Esophagus (tissue), 2 donors: ENCODE measurements at regions not wholly inside any gene's neighbourhood (a gene's known extent, or its start where the extent isn't known, plus 50 kb on each side); places are given as distances from the start of the nearest gene placed in this dataset.
"Not testable (repeated sequence)": the region's sequence is repeated elsewhere in the genome, so short reads cannot be mapped to it uniquely, and the experiment has no call there.

ENCODE experiments used
- H3K27ac ChIP-seq, 2 donors: one replicate each; pipeline ENCODE4 v1.5.1; 2013; ENCODE audit warnings: low read depth in 2 of 2, mild to moderate bottlenecking in 2 of 2, inconsistent platforms in 1 of 2, low read length in 1 of 2, moderate library complexity in 1 of 2
- H3K27me3 ChIP-seq, 2 donors: one replicate each; pipeline ENCODE4 v1.6.1; 2013; ENCODE audit warnings: low read length in 2 of 2, control low read depth in 1 of 2, mild to moderate bottlenecking in 1 of 2; ENCODE audit not compliant: insufficient read depth in 2 of 2, control insufficient read depth in 1 of 2
- H3K36me3 ChIP-seq, 2 donors: one replicate each; pipeline ENCODE4 v1.6.1; 2013; ENCODE audit warnings: low read length in 1 of 2; ENCODE audit not compliant: control insufficient read depth in 2 of 2, insufficient read depth in 2 of 2
- H3K4me1 ChIP-seq, 2 donors: one replicate each; pipeline ENCODE4 v1.6.1; 2013; ENCODE audit warnings: low read length in 1 of 2; ENCODE audit not compliant: control insufficient read depth in 2 of 2, insufficient read depth in 2 of 2
- H3K4me3 ChIP-seq, 2 donors: one replicate each; pipeline ENCODE4 v1.5.1; 2013; ENCODE audit warnings: low read length in 2 of 2, mild to moderate bottlenecking in 2 of 2, low read depth in 1 of 2, moderate library complexity in 1 of 2
- H3K9me3 ChIP-seq, 2 donors: one replicate each; pipeline ENCODE4 v1.6.1; 2013; ENCODE audit warnings: mild to moderate bottlenecking in 2 of 2, low read depth in 1 of 2, low read length in 1 of 2, moderate library complexity in 1 of 2; ENCODE audit not compliant: control insufficient read depth in 2 of 2, insufficient read depth in 1 of 2
- WGBS, 2 donors: extraction: QIAGEN DNeasy Blood & Tissue Kit; methylation state at CpG; one replicate each; pipeline ENCODE4 v1.1.7; 2013; 5-methylcytosine and 5-hydroxymethylcytosine counted together
- donor health status: healthy with polysubstance abuse.
- donor health status: Bipolar disorder and iron deficiency.

- H3K9me3 ChIP-seq, result no peaks in the 10 kb centered on the region
- WGBS, 2 donors, result 70 to 81% methylated on average over 6 of the region's 6 CpGs
Observed at GRCh38 chr3:72505539-72506405, 342.5 kb downstream of the SHQ1 start.

GRCh38 chr3:72497501-72497900, 350.7 kb downstream of the SHQ1 start:
- not testable (repeated sequence) for H3K27me3 ChIP-seq, H3K9me3 ChIP-seq, H3K4me1 ChIP-seq, H3K36me3 ChIP-seq, H3K27ac ChIP-seq, H3K4me3 ChIP-seq
- WGBS, 2 donors, result 84 to 86% methylated on average over 7 of the region's 7 CpGs

More at GRCh38 chr3:72505539-72506405, 342.5 kb downstream of the SHQ1 start:
- Histone ChIP-seq H3K4me3 (no peak overlapping the region), H3K27ac (no peak overlapping the region), H3K27me3 (no peaks in the 10 kb centered on the region), H3K36me3 (no peaks in the 10 kb centered on the region), H3K4me1 (no peaks in the 10 kb centered on the region)

GRCh38 chr3:72496051-72496670, 352.1 kb downstream of the SHQ1 start:
- Histone ChIP-seq H3K4me3 (no peak overlapping the region), H3K27me3 (no peaks in the 10 kb centered on the region), H3K9me3 (peaks cover 3 to 6% of the 10 kb centered on the region in 2 donors), H3K4me1 (peaks cover 0 to 9% of the 10 kb centered on the region in 2 donors), H3K27ac (no peak overlapping the region), H3K36me3 (no peaks in the 10 kb centered on the region)
- WGBS, 2 donors, result 61 to 67% methylated on average over 4 of the region's 4 CpGs

GRCh38 chr3:72494626-72495025, 353.6 kb downstream of the SHQ1 start:
- Histone ChIP-seq H3K36me3 (no peaks in the 10 kb centered on the region), H3K4me1 (peaks cover 0 to 11% of the 10 kb centered on the region in 2 donors), H3K9me3 (peaks cover 3 to 6% of the 10 kb centered on the region in 2 donors), H3K27me3 (no peaks in the 10 kb centered on the region), H3K4me3 (no peak overlapping the region), H3K27ac (no peak overlapping the region)
- 47 to 54% methylated on average over 2 of the region's 2 CpGs for WGBS, 2 donors

GRCh38 chr3:72494130-72494529, 354.1 kb downstream of the SHQ1 start:
- no peaks in the 10 kb centered on the region for H3K36me3 ChIP-seq
- H3K27me3 ChIP-seq, result no peaks in the 10 kb centered on the region
- no peak overlapping the region for H3K27ac ChIP-seq
- peaks cover 0 to 11% of the 10 kb centered on the region in 2 donors for H3K4me1 ChIP-seq
- H3K9me3 ChIP-seq, result peaks cover 3 to 6% of the 10 kb centered on the region in 2 donors
- H3K4me3 ChIP-seq, result no peak overlapping the region
- WGBS, 2 donors, result 77 to 95% methylated on average over 4 of the region's 4 CpGs

GRCh38 chr3:72492240-72492639, 356.0 kb downstream of the SHQ1 start:
- Histone ChIP-seq H3K36me3 (no peaks in the 10 kb centered on the region), H3K27ac (no peak overlapping the region), H3K4me1 (peaks cover 0 to 18% of the 10 kb centered on the region in 2 donors), H3K9me3 (peaks cover 3 to 6% of the 10 kb centered on the region in 2 donors), H3K4me3 (no peak overlapping the region), H3K27me3 (no peaks in the 10 kb centered on the region)
- 37 to 55% methylated on average over 2 of the region's 2 CpGs for WGBS, 2 donors

GRCh38 chr3:72490688-72491435, 357.4 kb downstream of the SHQ1 start:
- WGBS, 2 donors, result 61 to 70% methylated on average over 6 of the region's 6 CpGs
- Histone ChIP-seq H3K9me3 (peaks cover 3 to 6% of the 10 kb centered on the region in 2 donors), H3K4me1 (peaks cover 0 to 18% of the 10 kb centered on the region in 2 donors), H3K27ac (no peak overlapping the region), H3K36me3 (no peaks in the 10 kb centered on the region), H3K4me3 (no peak overlapping the region), H3K27me3 (no peaks in the 10 kb centered on the region)

- Histone ChIP-seq H3K4me3 (no peak overlapping the region), H3K4me1 (peaks cover 0 to 18% of the 10 kb centered on the region in 2 donors), H3K36me3 (no peaks in the 10 kb centered on the region), H3K27me3 (no peaks in the 10 kb centered on the region), H3K9me3 (peaks cover 3 to 6% of the 10 kb centered on the region in 2 donors), H3K27ac (no peak overlapping the region)
- 83 to 86% methylated on average over 7 of the region's 7 CpGs for WGBS, 2 donors
Observed at GRCh38 chr3:72489901-72490300, 358.3 kb downstream of the SHQ1 start.

GRCh38 chr3:72488738-72489035, 359.6 kb downstream of the SHQ1 start:
- WGBS, 2 donors, result 92 to 95% methylated on average over 5 of the region's 5 CpGs
- no peak overlapping the region for H3K27ac ChIP-seq
- no peak overlapping the region for H3K4me3 ChIP-seq
- H3K36me3 ChIP-seq, result no peaks in the 10 kb centered on the region
- no peaks in the 10 kb centered on the region for H3K27me3 ChIP-seq
- H3K4me1 ChIP-seq, result peaks cover 0 to 18% of the 10 kb centered on the region in 2 donors
- H3K9me3 ChIP-seq, result no peaks in the 10 kb centered on the region
